ENCODE measurements at regions not wholly inside any gene's neighbourhood (a gene's known extent, or its start where the extent isn't known, plus 50 kb on each side); places are given as distances from the start of the nearest gene placed in this dataset.

- CTCF ChIA-PET, result no interaction called here
- no peak overlapping the region for H4K8ac ChIP-seq (ENCODE audit: low read depth in 2 of 2, low read length in 2 of 2)
- in situ Hi-C loops (cut with MboI; ENCODE audit: low sequenced_read_pairs) (no loop called here), dilution Hi-C loops (cut with HindIII; ENCODE audit: low sequenced_read_pairs, unreplicated experiment) (no loop called here), intact Hi-C loops (cut with micrococcal nuclease) (no loop called here)
- H3K9ac ChIP-seq (ENCODE audit: low read depth, low read length), result no peak overlapping the region
- no peaks in the 10 kb centered on the region for H3K9me1 ChIP-seq (ENCODE audit: insufficient read depth, low read length)
- H3K23ac ChIP-seq (ENCODE audit: low read depth, low read length), result no peak overlapping the region
- TF ChIP-seq CTCF (conservative IDR thresholded peaks at IDR 0.05; ENCODE audit: low read depth, low read length), result no peak
- TF ChIP-seq USF2 (IDR thresholded peaks at IDR 0.05; ENCODE audit: low read depth, low read length), result no peak
- no peak for TF ChIP-seq MAFK (IDR thresholded peaks at IDR 0.05; ENCODE audit: low read depth, low read length)
- no peak for TF ChIP-seq RCOR1 (IDR thresholded peaks at IDR 0.05; ENCODE audit: insufficient replicate concordance, low read length)
- TF ChIP-seq POLR2A (IDR thresholded peaks at IDR 0.05; ENCODE audit: low read depth, low read length), result no peak
- TF ChIP-seq ELK1 (IDR thresholded peaks at IDR 0.05; ENCODE audit: borderline replicate concordance, low read depth, low read length), result no peak
- TF ChIP-seq CHD1 (IDR thresholded peaks at IDR 0.05; ENCODE audit: low read depth, low read length), result no peak
- TF ChIP-seq MXI1 (IDR thresholded peaks at IDR 0.05; ENCODE audit: borderline replicate concordance, low read depth, low read length), result no peak
- TF ChIP-seq RAD21 (IDR thresholded peaks at IDR 0.05; ENCODE audit: low read length), result no peak
- no peak for TF ChIP-seq FOS (IDR thresholded peaks at IDR 0.05; ENCODE audit: low read depth, low read length)
- no peak for TF ChIP-seq MAZ (IDR thresholded peaks at IDR 0.05; ENCODE audit: borderline replicate concordance, low read depth, low read length)
- TF ChIP-seq RFX5 (IDR thresholded peaks at IDR 0.05; ENCODE audit: low read depth, low read length), result no peak
- no peak for TF ChIP-seq SMC3 (IDR thresholded peaks at IDR 0.05; ENCODE audit: low read depth, low read length)
- no peak for TF ChIP-seq CEBPB (IDR thresholded peaks at IDR 0.05; ENCODE audit: low read depth, low read length)
- no peak for TF ChIP-seq BHLHE40 (IDR thresholded peaks at IDR 0.05; ENCODE audit: low read depth, low read length)
- TF ChIP-seq NFE2L2 (IDR thresholded peaks at IDR 0.05; ENCODE audit: low read depth, low read length), result no peak
- H3K4me2 ChIP-seq (ENCODE audit: low read depth, low read length), result no peak overlapping the region
- no TSS peak for BruUV-seq (replicated peaks)
- no peak overlapping the region for H2BK15ac ChIP-seq (ENCODE audit: low read depth, low read length)
- H3K4me3 ChIP-seq (ENCODE audit: insufficient read depth, low read depth, low read length), result no peak overlapping the region
- H2AFZ ChIP-seq (replicated peaks; ENCODE audit: low read length, poor library complexity), result no peak overlapping the region
- no peaks in the 10 kb centered on the region for H3K36me3 ChIP-seq (ENCODE audit: control insufficient read depth, insufficient read depth, low read length)
- POLR2A ChIA-PET (ENCODE audit: unreplicated experiment), result interaction anchor here (1.0 kb wide), 1 partner anchor 8 kb away, joined by 3 read pairs; no protein-coding TSS in a partner anchor
- H3K79me1 ChIP-seq (ENCODE audit: low read depth in 1 of 2, low read length in 2 of 2), result no peaks in the 10 kb centered on the region
- no peaks in the 10 kb centered on the region for H4K20me1 ChIP-seq (ENCODE audit: insufficient read depth, low read length)
- H3K4me1 ChIP-seq (ENCODE audit: control insufficient read depth, insufficient read depth, low read length), result no peaks in the 10 kb centered on the region
- 97% methylated on average over 6 of the region's 10 CpGs; no CpG with 5 or more reads in 1 of the 2 experiments for WGBS, 2 experiments (ENCODE audit: extremely low coverage in 2 of 2, insufficient read length in 1 of 2)
- no peak overlapping the region for H2BK5ac ChIP-seq (ENCODE audit: low read depth, low read length, poor library complexity, severe bottlenecking)
- DNase-seq (no peak), ATAC-seq (ENCODE audit: low read depth) (no peak)
- no peak overlapping the region for H2AK5ac ChIP-seq (ENCODE audit: low read depth, low read length)
- no peak overlapping the region for H4K5ac ChIP-seq (ENCODE audit: low read depth, low read length)
- H3K4ac ChIP-seq (ENCODE audit: low read depth, low read length), result no peak overlapping the region
- H2BK20ac ChIP-seq (ENCODE audit: low read depth, low read length), result no peak overlapping the region
- no peak overlapping the region for H2AK9ac ChIP-seq (replicated peaks; ENCODE audit: low read depth, low read length, poor library complexity)
- H4K91ac ChIP-seq (ENCODE audit: insufficient read depth, low read depth, low read length), result no peak overlapping the region
- no peak overlapping the region for H3K27ac ChIP-seq (ENCODE audit: insufficient read depth, low read length)
- no peak overlapping the region for H3K56ac ChIP-seq (ENCODE audit: extremely low read depth, insufficient read depth, low read length)
- no peak overlapping the region for H3K14ac ChIP-seq (replicated peaks; ENCODE audit: low read depth, low read length)
- peaks cover 1% of the 10 kb centered on the region; the same call in 1 of the 2 replicates for H3K27me3 ChIP-seq (ENCODE audit: control insufficient read depth, insufficient read depth, low read length)
- no peak overlapping the region for H3K18ac ChIP-seq (ENCODE audit: low read depth, low read length)
- H2BK120ac ChIP-seq (ENCODE audit: low read depth, low read length), result no peak overlapping the region
- no peaks in the 10 kb centered on the region for H3K9me3 ChIP-seq (ENCODE audit: control insufficient read depth, insufficient read depth, low read length)
These were observed 115.0 kb upstream of the IGF1 start for GRCh38 chr12:102595315-102595714.
